PC-9 (cell line): ENCODE measurements at regions not wholly inside any gene's neighbourhood (a gene's known extent, or its start where the extent isn't known, plus 50 kb on each side); places are given as distances from the start of the nearest gene placed in this dataset.

Experiments used
- EZH2 ChIP-seq: fragments of 200-600 bp; sonication (generic); IDR thresholded peaks from 2 replicates; pipeline ENCODE4 v1.8.0; 2017; ENCODE audit warnings: antibody characterized with exemption, low read depth
- TF ChIP-seq, protein P1 (sequence below): fragments of 200-600 bp; sonication (generic); conservative IDR thresholded peaks from 2 replicates; pipeline ENCODE4 v1.6.1; 2017; ENCODE audit warnings: mixed run types, antibody characterized with exemption, mild to moderate bottlenecking, moderate library complexity

DNA sequence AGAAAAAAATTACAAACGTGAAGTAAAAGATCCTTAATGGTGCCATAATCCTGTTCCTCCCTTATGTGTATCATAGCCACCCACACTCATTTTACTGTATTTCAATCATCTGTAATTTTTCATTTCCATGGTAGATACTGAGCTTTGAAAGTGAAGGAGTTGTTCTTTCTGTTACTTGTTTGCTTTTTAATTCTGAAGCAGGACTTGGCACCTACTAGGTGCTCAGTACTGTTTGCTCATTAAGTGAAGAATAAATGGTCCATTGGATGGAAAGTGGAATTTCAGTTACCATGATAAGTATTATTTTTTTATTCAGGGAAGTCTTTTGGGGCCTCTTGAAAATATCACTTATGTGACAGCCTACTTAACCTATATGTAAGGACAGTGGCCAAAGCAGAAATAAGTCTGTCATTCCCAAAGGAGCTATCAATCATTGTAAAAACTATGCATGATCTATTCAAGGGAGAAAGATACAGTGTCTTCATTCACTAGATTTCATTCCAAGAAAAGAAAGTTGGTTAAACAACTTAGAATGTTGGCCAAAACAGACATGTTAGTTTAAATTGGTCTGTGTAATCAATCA lies 1244.4 kb upstream of the SEL1L start:
- TF ChIP-seq, protein P1, sequence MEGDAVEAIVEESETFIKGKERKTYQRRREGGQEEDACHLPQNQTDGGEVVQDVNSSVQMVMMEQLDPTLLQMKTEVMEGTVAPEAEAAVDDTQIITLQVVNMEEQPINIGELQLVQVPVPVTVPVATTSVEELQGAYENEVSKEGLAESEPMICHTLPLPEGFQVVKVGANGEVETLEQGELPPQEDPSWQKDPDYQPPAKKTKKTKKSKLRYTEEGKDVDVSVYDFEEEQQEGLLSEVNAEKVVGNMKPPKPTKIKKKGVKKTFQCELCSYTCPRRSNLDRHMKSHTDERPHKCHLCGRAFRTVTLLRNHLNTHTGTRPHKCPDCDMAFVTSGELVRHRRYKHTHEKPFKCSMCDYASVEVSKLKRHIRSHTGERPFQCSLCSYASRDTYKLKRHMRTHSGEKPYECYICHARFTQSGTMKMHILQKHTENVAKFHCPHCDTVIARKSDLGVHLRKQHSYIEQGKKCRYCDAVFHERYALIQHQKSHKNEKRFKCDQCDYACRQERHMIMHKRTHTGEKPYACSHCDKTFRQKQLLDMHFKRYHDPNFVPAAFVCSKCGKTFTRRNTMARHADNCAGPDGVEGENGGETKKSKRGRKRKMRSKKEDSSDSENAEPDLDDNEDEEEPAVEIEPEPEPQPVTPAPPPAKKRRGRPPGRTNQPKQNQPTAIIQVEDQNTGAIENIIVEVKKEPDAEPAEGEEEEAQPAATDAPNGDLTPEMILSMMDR, result no peak
- TF ChIP-seq EZH2, result no peak
